ENCODE measurements at regions not wholly inside any gene's neighbourhood (a gene's known extent, or its start where the extent isn't known, plus 50 kb on each side); places are given as distances from the start of the nearest gene placed in this dataset.

DNA sequence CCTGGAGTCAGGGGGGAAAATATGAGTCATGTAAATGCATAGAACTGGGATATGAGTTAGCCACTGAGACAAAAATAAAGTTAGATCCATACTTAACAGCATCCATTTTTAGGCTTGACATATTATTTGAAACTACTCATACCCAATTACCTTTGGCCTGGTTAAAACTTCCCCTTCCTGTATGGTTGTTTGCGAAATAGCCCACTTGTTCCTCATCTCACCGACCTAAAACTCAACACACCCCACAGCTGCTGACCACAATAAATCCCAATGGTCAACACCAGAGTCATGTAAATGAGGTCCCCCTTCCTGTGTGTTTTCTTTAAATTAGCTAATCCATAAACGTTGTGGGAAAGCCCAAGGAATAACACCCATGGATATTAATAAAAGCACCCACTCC, 55.2 kb upstream of the TMEM215 start:
- no peaks in the 10 kb centered on the region for H4K20me1 ChIP-seq (replicated peaks; ENCODE audit: control insufficient read depth, extremely low read depth, insufficient read depth, low read length)
- no peak overlapping the region for H3K9ac ChIP-seq (replicated peaks; ENCODE audit: extremely low read depth, insufficient read depth, low read length)
- H3K79me2 ChIP-seq (ENCODE audit: control insufficient read depth, insufficient read depth, low read length), result no peaks in the 10 kb centered on the region
- H2AFZ ChIP-seq (ENCODE audit: low read depth, low read length), result no peak overlapping the region
- H3K4me3 ChIP-seq (replicated peaks in 1 of 3; ENCODE audit: insufficient read depth in 1 of 3, low read depth in 1 of 3, low read length in 3 of 3), result no peak overlapping the region
- dilution Hi-C loops (cut with MboI; ENCODE audit: extremely low pct_ligation_motif_present, low sequenced_read_pairs), result no loop called here
- TF ChIP-seq, protein P1, sequence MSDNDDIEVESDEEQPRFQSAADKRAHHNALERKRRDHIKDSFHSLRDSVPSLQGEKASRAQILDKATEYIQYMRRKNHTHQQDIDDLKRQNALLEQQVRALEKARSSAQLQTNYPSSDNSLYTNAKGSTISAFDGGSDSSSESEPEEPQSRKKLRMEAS (IDR thresholded peaks at IDR 0.05; ENCODE audit: insufficient read depth, insufficient read length), result no peak
- TF ChIP-seq FOS (IDR thresholded peaks at IDR 0.05; ENCODE audit: borderline replicate concordance, insufficient read depth, low read length), result no peak
- no peak for TF ChIP-seq MYC (IDR thresholded peaks at IDR 0.05; ENCODE audit: low read depth, low read length)
- TF ChIP-seq POLR2AphosphoS5 (IDR thresholded peaks at IDR 0.05; ENCODE audit: insufficient read depth, low read depth, low read length), result no peak
- TF ChIP-seq, protein P2, sequence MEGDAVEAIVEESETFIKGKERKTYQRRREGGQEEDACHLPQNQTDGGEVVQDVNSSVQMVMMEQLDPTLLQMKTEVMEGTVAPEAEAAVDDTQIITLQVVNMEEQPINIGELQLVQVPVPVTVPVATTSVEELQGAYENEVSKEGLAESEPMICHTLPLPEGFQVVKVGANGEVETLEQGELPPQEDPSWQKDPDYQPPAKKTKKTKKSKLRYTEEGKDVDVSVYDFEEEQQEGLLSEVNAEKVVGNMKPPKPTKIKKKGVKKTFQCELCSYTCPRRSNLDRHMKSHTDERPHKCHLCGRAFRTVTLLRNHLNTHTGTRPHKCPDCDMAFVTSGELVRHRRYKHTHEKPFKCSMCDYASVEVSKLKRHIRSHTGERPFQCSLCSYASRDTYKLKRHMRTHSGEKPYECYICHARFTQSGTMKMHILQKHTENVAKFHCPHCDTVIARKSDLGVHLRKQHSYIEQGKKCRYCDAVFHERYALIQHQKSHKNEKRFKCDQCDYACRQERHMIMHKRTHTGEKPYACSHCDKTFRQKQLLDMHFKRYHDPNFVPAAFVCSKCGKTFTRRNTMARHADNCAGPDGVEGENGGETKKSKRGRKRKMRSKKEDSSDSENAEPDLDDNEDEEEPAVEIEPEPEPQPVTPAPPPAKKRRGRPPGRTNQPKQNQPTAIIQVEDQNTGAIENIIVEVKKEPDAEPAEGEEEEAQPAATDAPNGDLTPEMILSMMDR (IDR thresholded peaks at IDR 0.05; ENCODE audit: extremely low read depth in 1 of 2, insufficient read depth in 1 of 2, low read depth in 1 of 2, low read length in 2 of 2), result no peak
- no peak for TF ChIP-seq JUN (IDR thresholded peaks at IDR 0.05; ENCODE audit: borderline replicate concordance, insufficient read depth, insufficient read length, low read depth)
- TF ChIP-seq POLR2A (IDR thresholded peaks at IDR 0.05; ENCODE audit: low read depth, low read length), result no peak
- no peak for TF ChIP-seq EZH2 (IDR thresholded peaks at IDR 0.05; ENCODE audit: borderline replicate concordance, low read depth, low read length, severe bottlenecking)
- no peak for TF ChIP-seq GATA2 (IDR thresholded peaks at IDR 0.05; ENCODE audit: insufficient read depth, insufficient read length, low read depth, low read length)
- no peak overlapping the region for H3K4me2 ChIP-seq (ENCODE audit: insufficient read depth, low read length)
- H3K4me1 ChIP-seq (ENCODE audit: control insufficient read depth, extremely low read depth, insufficient read depth, low read length), result no peaks in the 10 kb centered on the region
- H3K9me3 ChIP-seq (replicated peaks; ENCODE audit: control insufficient read depth, insufficient read depth, low read length), result no peaks in the 10 kb centered on the region
- intact Hi-C loops (cut with micrococcal nuclease), result no loop called here
- no peak overlapping the region for H3K27ac ChIP-seq (ENCODE audit: insufficient read depth, low read depth, low read length)
- BruUV-seq (replicated peaks), result no TSS peak
- ChIA-PET CTCF (no interaction called here), POLR2A (no interaction called here)
- H3K9me1 ChIP-seq (replicated peaks; ENCODE audit: control insufficient read depth, extremely low read depth, insufficient read depth, low read length), result no peaks in the 10 kb centered on the region
- H3K27me3 ChIP-seq (ENCODE audit: control insufficient read depth in 2 of 2, insufficient read depth in 2 of 2, low read length in 2 of 2), result no peaks in the 10 kb centered on the region
- DNase-seq (ENCODE audit: low read depth, low spot score), result no peak
- no peaks in the 10 kb centered on the region for H3K36me3 ChIP-seq (ENCODE audit: control insufficient read depth in 2 of 2, extremely low read depth in 1 of 2, insufficient read depth in 2 of 2, low read length in 2 of 2)
- FAIRE-seq, result no peak
